ENCODE measurements at regions not wholly inside any gene's neighbourhood (a gene's known extent, or its start where the extent isn't known, plus 50 kb on each side); places are given as distances from the start of the nearest gene placed in this dataset.

GRCh38 chr2:2764739-2765138, 433.7 kb upstream of the MYT1L start:
- DNase-seq (ENCODE audit: low read depth) = no peak
- TF ChIP-seq, protein P1, sequence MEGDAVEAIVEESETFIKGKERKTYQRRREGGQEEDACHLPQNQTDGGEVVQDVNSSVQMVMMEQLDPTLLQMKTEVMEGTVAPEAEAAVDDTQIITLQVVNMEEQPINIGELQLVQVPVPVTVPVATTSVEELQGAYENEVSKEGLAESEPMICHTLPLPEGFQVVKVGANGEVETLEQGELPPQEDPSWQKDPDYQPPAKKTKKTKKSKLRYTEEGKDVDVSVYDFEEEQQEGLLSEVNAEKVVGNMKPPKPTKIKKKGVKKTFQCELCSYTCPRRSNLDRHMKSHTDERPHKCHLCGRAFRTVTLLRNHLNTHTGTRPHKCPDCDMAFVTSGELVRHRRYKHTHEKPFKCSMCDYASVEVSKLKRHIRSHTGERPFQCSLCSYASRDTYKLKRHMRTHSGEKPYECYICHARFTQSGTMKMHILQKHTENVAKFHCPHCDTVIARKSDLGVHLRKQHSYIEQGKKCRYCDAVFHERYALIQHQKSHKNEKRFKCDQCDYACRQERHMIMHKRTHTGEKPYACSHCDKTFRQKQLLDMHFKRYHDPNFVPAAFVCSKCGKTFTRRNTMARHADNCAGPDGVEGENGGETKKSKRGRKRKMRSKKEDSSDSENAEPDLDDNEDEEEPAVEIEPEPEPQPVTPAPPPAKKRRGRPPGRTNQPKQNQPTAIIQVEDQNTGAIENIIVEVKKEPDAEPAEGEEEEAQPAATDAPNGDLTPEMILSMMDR (IDR thresholded peaks at IDR 0.05; ENCODE audit: insufficient read depth, low read length) = no peak
- H3K4me3 ChIP-seq (ENCODE audit: low read depth, low read length) = no peak overlapping the region

DNA sequence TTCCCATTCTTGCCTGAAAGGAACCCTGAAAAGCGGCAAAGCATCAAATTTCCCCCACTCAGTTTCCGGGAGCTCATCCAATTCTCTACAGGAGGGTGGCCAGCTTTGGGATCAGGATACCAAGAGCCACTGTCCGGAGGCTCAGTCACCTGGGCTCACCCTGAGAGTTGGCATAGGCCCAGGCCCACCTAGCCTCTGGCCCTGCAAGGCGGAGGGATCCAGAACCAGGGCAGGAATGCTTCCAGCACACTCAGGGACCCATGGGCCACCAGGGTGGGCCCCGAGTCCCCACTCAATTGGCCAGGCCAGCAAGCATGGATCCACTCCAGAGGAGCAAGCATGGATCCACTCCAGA, 432.9 kb upstream of the MYT1L start:
- TF ChIP-seq, protein P1 (IDR thresholded peaks at IDR 0.05; ENCODE audit: insufficient read depth, low read length) = no peak
- H3K4me3 ChIP-seq (ENCODE audit: low read depth, low read length) = no peak overlapping the region
- no peak for DNase-seq (ENCODE audit: low read depth)

DNA sequence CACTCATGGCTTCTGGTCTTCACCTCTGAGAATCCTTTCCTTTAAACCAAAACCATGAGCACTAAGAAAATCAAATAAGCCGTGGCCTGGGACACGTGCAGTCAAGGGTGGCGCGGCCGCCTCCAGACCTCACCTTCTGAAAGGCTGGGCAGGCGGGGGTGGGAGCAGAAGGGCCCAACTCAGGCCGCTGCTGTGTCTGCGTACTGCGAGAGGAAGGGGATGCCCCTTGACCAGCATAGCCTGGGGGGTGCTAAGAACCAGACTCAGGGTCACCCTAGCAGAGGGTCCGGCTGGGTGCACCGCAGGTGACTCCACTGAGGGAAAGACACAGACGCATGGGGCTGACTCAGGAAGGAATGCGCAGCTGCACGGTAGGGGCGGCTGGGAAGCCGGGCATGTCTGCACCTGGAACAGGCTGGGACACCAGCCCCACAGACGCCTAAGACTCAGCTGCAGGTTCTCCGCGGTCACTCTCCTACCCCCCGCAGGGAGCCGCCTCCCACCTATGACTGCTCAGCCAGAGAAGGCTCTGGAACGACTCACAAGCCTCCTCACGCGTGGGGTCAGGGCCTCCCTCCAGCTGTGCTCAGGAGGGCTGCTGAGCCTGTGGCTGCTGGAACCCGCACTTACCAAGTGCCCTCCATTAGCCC, 432.4 kb upstream of the MYT1L start:
- TF ChIP-seq, protein P1 (IDR thresholded peaks at IDR 0.05; ENCODE audit: insufficient read depth, low read length) = no peak
- no peak for DNase-seq (ENCODE audit: low read depth)
- no peak overlapping the region for H3K4me3 ChIP-seq (ENCODE audit: low read depth, low read length)

GRCh38 chr2:2762913-2763312, 431.8 kb upstream of the MYT1L start:
- no peak overlapping the region for H3K4me3 ChIP-seq (ENCODE audit: low read depth, low read length)
- DNase-seq (ENCODE audit: low read depth) = no peak
- TF ChIP-seq, protein P1 (IDR thresholded peaks at IDR 0.05; ENCODE audit: insufficient read depth, low read length) = no peak

DNA sequence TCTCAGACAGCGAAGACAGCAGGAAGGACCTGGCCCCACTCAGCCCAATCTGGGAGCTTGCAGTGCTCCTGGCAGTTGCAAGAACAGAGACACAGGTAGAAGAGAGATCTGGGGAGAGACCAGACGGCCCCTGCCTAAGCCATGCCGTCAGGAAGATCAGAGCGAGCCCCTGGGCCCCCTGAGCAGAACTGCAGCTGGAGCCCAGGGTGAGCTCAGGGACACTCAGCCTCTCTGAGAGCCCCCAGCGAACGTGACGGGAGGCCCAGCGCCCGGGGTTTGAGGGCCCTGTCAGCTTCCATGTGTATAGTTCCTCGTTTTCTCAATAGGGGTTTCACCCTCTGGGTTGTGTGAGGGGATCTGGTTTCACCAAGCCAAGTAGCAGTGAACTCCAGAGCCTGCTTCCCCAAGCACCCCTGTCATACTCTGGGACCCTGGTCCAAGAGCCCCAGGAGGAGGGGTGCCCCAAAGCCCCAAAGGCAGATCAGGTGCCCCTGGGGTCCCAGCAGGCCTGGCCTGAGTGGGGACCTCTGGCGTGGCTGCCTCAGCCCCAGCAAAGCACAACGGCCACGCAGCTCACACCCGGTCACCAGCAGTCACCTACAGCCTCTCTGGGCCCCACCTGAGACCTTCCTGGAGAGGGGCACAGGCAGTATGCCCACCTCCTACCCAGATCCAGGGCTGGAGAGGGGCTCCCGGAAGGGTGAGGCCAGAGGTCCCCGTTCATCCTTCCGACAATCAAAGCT, 431.3 kb upstream of the MYT1L start:
- TF ChIP-seq, protein P1 (IDR thresholded peaks at IDR 0.05; ENCODE audit: insufficient read depth, low read length) = no peak
- DNase-seq (ENCODE audit: low read depth) = no peak
- H3K4me3 ChIP-seq (ENCODE audit: low read depth, low read length) = no peak overlapping the region

DNA sequence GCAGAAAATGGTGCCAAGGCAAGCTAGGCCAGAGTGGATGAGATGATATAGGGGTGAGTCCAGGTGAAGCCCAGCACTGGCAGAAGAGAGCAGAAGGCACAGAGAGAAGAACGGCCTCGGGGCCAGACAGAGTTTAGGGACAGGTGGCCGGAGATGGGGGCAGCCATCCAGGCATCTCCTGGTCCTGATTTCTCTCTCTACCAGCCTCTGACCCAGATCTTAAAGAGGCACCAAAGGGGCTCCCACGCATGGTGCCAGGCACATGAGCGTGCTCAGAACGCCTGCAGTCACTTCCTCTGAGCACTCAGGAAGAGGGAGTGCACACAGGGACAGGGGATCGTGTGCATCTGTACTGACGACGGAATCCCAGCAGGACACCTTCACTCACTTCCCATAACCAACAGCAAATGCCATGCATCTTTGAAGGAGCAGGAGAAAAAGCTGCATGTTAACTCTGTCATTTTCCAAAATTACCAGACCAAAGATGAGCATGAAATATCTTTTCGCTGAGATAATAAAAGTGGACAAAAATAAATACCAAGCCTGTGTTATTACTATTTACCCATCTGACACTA, 427.8 kb upstream of the MYT1L start:
- H3K4me3 ChIP-seq (ENCODE audit: low read depth, low read length) = no peak overlapping the region
- DNase-seq (ENCODE audit: low read depth) = no peak
- TF ChIP-seq, protein P1 (IDR thresholded peaks at IDR 0.05; ENCODE audit: insufficient read depth, low read length) = no peak

All from fibroblast of the aortic adventitia (primary cell).